ENCODE measurements at regions not wholly inside any gene's neighbourhood (a gene's known extent, or its start where the extent isn't known, plus 50 kb on each side); places are given as distances from the start of the nearest gene placed in this dataset.

DNA sequence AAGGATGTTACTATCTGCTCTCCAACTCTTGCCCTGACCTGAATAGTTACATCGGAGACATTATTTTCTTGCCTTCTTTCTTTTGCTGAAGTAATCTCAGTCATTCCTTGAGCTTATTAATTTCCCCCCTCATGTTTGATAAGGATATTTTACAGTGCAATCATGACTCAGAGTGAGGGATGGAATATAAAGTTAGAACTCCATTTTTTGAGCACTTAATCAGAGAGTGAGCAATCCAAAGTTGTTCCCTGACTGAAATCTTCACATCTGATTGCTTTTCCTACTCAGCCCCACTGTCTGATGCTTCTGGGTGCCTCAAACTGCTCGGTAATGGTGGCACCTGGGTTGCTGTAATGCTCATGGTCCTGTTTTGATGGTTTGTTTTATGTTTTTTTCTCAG, 142.7 kb upstream of the SEL1L start:
- H3K4me3 ChIP-seq (replicated peaks; ENCODE audit: insufficient read depth, low read length): no peak overlapping the region
- no peaks in the 10 kb centered on the region for H3K27me3 ChIP-seq (ENCODE audit: insufficient read depth, poor library complexity, severe bottlenecking)
- no peak for DNase-seq (ENCODE audit: low read depth in 1 of 2, low spot score in 1 of 2)
- TF ChIP-seq SPI1 (IDR thresholded peaks at IDR 0.05; ENCODE audit: borderline replicate concordance, low read depth): no peak
- TF ChIP-seq, protein P1, sequence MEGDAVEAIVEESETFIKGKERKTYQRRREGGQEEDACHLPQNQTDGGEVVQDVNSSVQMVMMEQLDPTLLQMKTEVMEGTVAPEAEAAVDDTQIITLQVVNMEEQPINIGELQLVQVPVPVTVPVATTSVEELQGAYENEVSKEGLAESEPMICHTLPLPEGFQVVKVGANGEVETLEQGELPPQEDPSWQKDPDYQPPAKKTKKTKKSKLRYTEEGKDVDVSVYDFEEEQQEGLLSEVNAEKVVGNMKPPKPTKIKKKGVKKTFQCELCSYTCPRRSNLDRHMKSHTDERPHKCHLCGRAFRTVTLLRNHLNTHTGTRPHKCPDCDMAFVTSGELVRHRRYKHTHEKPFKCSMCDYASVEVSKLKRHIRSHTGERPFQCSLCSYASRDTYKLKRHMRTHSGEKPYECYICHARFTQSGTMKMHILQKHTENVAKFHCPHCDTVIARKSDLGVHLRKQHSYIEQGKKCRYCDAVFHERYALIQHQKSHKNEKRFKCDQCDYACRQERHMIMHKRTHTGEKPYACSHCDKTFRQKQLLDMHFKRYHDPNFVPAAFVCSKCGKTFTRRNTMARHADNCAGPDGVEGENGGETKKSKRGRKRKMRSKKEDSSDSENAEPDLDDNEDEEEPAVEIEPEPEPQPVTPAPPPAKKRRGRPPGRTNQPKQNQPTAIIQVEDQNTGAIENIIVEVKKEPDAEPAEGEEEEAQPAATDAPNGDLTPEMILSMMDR (IDR thresholded peaks at IDR 0.05; ENCODE audit: insufficient read depth, low read length): no peak
- no peak for TF ChIP-seq GABPA (IDR thresholded peaks at IDR 0.05; ENCODE audit: low read depth)
- TF ChIP-seq, protein P2, sequence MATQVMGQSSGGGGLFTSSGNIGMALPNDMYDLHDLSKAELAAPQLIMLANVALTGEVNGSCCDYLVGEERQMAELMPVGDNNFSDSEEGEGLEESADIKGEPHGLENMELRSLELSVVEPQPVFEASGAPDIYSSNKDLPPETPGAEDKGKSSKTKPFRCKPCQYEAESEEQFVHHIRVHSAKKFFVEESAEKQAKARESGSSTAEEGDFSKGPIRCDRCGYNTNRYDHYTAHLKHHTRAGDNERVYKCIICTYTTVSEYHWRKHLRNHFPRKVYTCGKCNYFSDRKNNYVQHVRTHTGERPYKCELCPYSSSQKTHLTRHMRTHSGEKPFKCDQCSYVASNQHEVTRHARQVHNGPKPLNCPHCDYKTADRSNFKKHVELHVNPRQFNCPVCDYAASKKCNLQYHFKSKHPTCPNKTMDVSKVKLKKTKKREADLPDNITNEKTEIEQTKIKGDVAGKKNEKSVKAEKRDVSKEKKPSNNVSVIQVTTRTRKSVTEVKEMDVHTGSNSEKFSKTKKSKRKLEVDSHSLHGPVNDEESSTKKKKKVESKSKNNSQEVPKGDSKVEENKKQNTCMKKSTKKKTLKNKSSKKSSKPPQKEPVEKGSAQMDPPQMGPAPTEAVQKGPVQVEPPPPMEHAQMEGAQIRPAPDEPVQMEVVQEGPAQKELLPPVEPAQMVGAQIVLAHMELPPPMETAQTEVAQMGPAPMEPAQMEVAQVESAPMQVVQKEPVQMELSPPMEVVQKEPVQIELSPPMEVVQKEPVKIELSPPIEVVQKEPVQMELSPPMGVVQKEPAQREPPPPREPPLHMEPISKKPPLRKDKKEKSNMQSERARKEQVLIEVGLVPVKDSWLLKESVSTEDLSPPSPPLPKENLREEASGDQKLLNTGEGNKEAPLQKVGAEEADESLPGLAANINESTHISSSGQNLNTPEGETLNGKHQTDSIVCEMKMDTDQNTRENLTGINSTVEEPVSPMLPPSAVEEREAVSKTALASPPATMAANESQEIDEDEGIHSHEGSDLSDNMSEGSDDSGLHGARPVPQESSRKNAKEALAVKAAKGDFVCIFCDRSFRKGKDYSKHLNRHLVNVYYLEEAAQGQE (IDR thresholded peaks at IDR 0.05; ENCODE audit: insufficient replicate concordance, low read depth): no peak
- no peak for TF ChIP-seq POLR2AphosphoS5 (IDR thresholded peaks at IDR 0.05; ENCODE audit: low read depth)
- H3K27ac ChIP-seq (replicated peaks): no peak overlapping the region

DNA sequence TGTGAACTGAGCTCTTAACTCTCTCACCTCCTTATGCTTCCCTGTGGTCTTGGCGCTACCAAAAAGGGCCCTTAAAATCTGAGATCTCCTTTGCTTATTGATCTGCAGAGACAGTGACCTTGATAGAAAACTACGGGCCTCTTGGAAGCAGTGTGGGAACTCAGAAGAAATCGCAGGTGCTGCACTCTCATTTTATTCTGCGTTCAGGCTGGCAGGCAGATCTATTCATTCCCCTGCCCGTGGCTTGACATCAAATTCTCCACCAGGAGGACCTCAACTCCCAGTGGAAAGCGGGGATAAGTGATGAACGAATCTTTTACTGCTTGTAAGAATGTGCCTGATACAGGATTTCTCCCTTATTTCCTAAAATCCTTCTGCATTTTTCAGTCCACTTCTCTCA, 143.2 kb upstream of the SEL1L start:
- H3K27me3 ChIP-seq (ENCODE audit: insufficient read depth, poor library complexity, severe bottlenecking): no peaks in the 10 kb centered on the region
- no peak for DNase-seq (ENCODE audit: low read depth in 1 of 2, low spot score in 1 of 2)
- TF ChIP-seq GABPA (IDR thresholded peaks at IDR 0.05; ENCODE audit: low read depth): no peak
- TF ChIP-seq POLR2AphosphoS5 (IDR thresholded peaks at IDR 0.05; ENCODE audit: low read depth): no peak
- no peak for TF ChIP-seq SPI1 (IDR thresholded peaks at IDR 0.05; ENCODE audit: borderline replicate concordance, low read depth)
- TF ChIP-seq, protein P1 (IDR thresholded peaks at IDR 0.05; ENCODE audit: insufficient read depth, low read length): no peak
- TF ChIP-seq, protein P2 (IDR thresholded peaks at IDR 0.05; ENCODE audit: insufficient replicate concordance, low read depth): no peak
- no peak overlapping the region for H3K27ac ChIP-seq (replicated peaks)
- no peak overlapping the region for H3K4me3 ChIP-seq (replicated peaks; ENCODE audit: insufficient read depth, low read length)

DNA sequence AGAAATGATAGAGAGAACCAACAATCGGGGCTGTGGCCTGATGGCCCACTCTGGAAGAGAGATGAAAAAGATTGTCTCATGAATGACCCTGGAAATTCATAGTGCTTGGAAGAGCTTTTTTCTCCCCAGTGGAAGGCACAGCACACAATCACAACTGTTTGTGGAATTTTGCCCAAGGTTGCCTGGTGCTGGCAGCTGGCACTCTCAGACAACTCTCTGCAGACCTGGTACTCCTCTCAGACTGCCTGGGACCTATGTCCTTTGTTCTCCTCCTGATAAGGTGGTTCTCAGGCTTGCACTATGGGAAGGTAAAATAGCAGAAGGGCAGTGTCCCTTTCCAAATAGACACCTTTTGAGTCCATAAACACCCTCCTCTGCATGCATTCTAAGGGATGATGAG, 144.1 kb upstream of the SEL1L start:
- no peak overlapping the region for H3K27ac ChIP-seq (replicated peaks)
- TF ChIP-seq, protein P1 (IDR thresholded peaks at IDR 0.05; ENCODE audit: insufficient read depth, low read length): no peak
- TF ChIP-seq, protein P2 (IDR thresholded peaks at IDR 0.05; ENCODE audit: insufficient replicate concordance, low read depth): no peak
- no peak for TF ChIP-seq GABPA (IDR thresholded peaks at IDR 0.05; ENCODE audit: low read depth)
- no peak for TF ChIP-seq POLR2AphosphoS5 (IDR thresholded peaks at IDR 0.05; ENCODE audit: low read depth)
- TF ChIP-seq SPI1 (IDR thresholded peaks at IDR 0.05; ENCODE audit: borderline replicate concordance, low read depth): no peak
- no peaks in the 10 kb centered on the region for H3K27me3 ChIP-seq (ENCODE audit: insufficient read depth, poor library complexity, severe bottlenecking)
- no peak overlapping the region for H3K4me3 ChIP-seq (replicated peaks; ENCODE audit: insufficient read depth, low read length)
- no peak for DNase-seq (ENCODE audit: low read depth in 1 of 2, low spot score in 1 of 2)
